ENCODE measurements at regions not wholly inside any gene's neighbourhood (a gene's known extent, or its start where the extent isn't known, plus 50 kb on each side); places are given as distances from the start of the nearest gene placed in this dataset.

GRCh38 chr2:13916066-13916465 is 716.5 kb upstream of the LRATD1 start:
- Histone ChIP-seq H3K4me2 (ENCODE audit: low read depth, low read length, poor library complexity, severe bottlenecking) (no peak overlapping the region), H3K27me3 (ENCODE audit: low read length) (no peaks in the 10 kb centered on the region), H4K20me1 (ENCODE audit: insufficient read depth, low read depth, low read length) (no peaks in the 10 kb centered on the region), H3K79me2 (ENCODE audit: low read length) (no peaks in the 10 kb centered on the region), H3K4me1 (ENCODE audit: low read length) (no peaks in the 10 kb centered on the region), H3K9ac (ENCODE audit: low read length) (no peak overlapping the region), H3K9me2 (replicated peaks; ENCODE audit: insufficient read depth, low read length) (no peaks in the 10 kb centered on the region), H3K27ac (ENCODE audit: low read length) (no peak overlapping the region), H3K4me3 (ENCODE audit: low read length) (no peak overlapping the region), H2AFZ (ENCODE audit: low read length) (no peak overlapping the region), H3K36me3 (ENCODE audit: insufficient read depth, low read length) (no peaks in the 10 kb centered on the region), H3K9me3 (ENCODE audit: low read length) (peaks cover 10% of the 10 kb centered on the region; the same call in 1 of the 2 replicates)
- no peak for DNase-seq

GRCh38 chr2:13917958-13918357 is 714.6 kb upstream of the LRATD1 start:
- no peak overlapping the region for H3K9ac ChIP-seq (ENCODE audit: low read length)
- H3K9me3 ChIP-seq (ENCODE audit: low read length): peaks cover 10% of the 10 kb centered on the region
- no peak for DNase-seq
- no peaks in the 10 kb centered on the region for H3K79me2 ChIP-seq (ENCODE audit: low read length)
- no peaks in the 10 kb centered on the region for H3K36me3 ChIP-seq (ENCODE audit: insufficient read depth, low read length)
- no peaks in the 10 kb centered on the region for H3K4me1 ChIP-seq (ENCODE audit: low read length)
- H3K4me2 ChIP-seq (ENCODE audit: low read depth, low read length, poor library complexity, severe bottlenecking): no peak overlapping the region
- H3K27me3 ChIP-seq (ENCODE audit: low read length): no peaks in the 10 kb centered on the region
- H3K9me2 ChIP-seq (replicated peaks; ENCODE audit: insufficient read depth, low read length): no peaks in the 10 kb centered on the region
- no peak overlapping the region for H3K4me3 ChIP-seq (ENCODE audit: low read length)
- H2AFZ ChIP-seq (ENCODE audit: low read length): no peak overlapping the region
- H3K27ac ChIP-seq (ENCODE audit: low read length): no peak overlapping the region
- no peaks in the 10 kb centered on the region for H4K20me1 ChIP-seq (ENCODE audit: insufficient read depth, low read depth, low read length)

GRCh38 chr2:13919981-13920382 is 712.5 kb upstream of the LRATD1 start:
- H3K4me1 ChIP-seq (ENCODE audit: low read length): no peaks in the 10 kb centered on the region
- no peak overlapping the region for H3K27ac ChIP-seq (ENCODE audit: low read length)
- no peak overlapping the region for H3K4me3 ChIP-seq (ENCODE audit: low read length)
- no peak for DNase-seq
- no peaks in the 10 kb centered on the region for H3K36me3 ChIP-seq (ENCODE audit: insufficient read depth, low read length)
- no peaks in the 10 kb centered on the region for H3K9me2 ChIP-seq (replicated peaks; ENCODE audit: insufficient read depth, low read length)
- H3K79me2 ChIP-seq (ENCODE audit: low read length): no peaks in the 10 kb centered on the region
- H3K9ac ChIP-seq (ENCODE audit: low read length): no peak overlapping the region
- H2AFZ ChIP-seq (ENCODE audit: low read length): no peak overlapping the region
- no peaks in the 10 kb centered on the region for H4K20me1 ChIP-seq (ENCODE audit: insufficient read depth, low read depth, low read length)
- H3K9me3 ChIP-seq (ENCODE audit: low read length): peaks cover 14% of the 10 kb centered on the region
- no peak overlapping the region for H3K4me2 ChIP-seq (ENCODE audit: low read depth, low read length, poor library complexity, severe bottlenecking)
- no peaks in the 10 kb centered on the region for H3K27me3 ChIP-seq (ENCODE audit: low read length)

GRCh38 chr2:13921245-13921644 is 711.3 kb upstream of the LRATD1 start:
- Histone ChIP-seq H3K36me3 (ENCODE audit: insufficient read depth, low read length) (no peaks in the 10 kb centered on the region), H4K20me1 (ENCODE audit: insufficient read depth, low read depth, low read length) (no peaks in the 10 kb centered on the region), H3K4me1 (ENCODE audit: low read length) (no peaks in the 10 kb centered on the region), H3K4me3 (ENCODE audit: low read length) (no peak overlapping the region), H3K79me2 (ENCODE audit: low read length) (no peaks in the 10 kb centered on the region), H3K27me3 (ENCODE audit: low read length) (no peaks in the 10 kb centered on the region), H3K27ac (ENCODE audit: low read length) (no peak overlapping the region), H3K4me2 (ENCODE audit: low read depth, low read length, poor library complexity, severe bottlenecking) (no peak overlapping the region), H2AFZ (ENCODE audit: low read length) (no peak overlapping the region), H3K9ac (ENCODE audit: low read length) (no peak overlapping the region), H3K9me3 (ENCODE audit: low read length) (peaks cover 12% of the 10 kb centered on the region), H3K9me2 (replicated peaks; ENCODE audit: insufficient read depth, low read length) (no peaks in the 10 kb centered on the region)
- DNase-seq: no peak

GRCh38 chr2:13923823-13924222 is 708.7 kb upstream of the LRATD1 start:
- H3K4me1 ChIP-seq (ENCODE audit: low read length): no peaks in the 10 kb centered on the region
- H3K9me2 ChIP-seq (replicated peaks; ENCODE audit: insufficient read depth, low read length): no peaks in the 10 kb centered on the region
- H3K79me2 ChIP-seq (ENCODE audit: low read length): no peaks in the 10 kb centered on the region
- no peak overlapping the region for H3K9ac ChIP-seq (ENCODE audit: low read length)
- H3K4me3 ChIP-seq (ENCODE audit: low read length): no peak overlapping the region
- H3K36me3 ChIP-seq (ENCODE audit: insufficient read depth, low read length): no peaks in the 10 kb centered on the region
- H2AFZ ChIP-seq (ENCODE audit: low read length): no peak overlapping the region
- no peaks in the 10 kb centered on the region for H3K27me3 ChIP-seq (ENCODE audit: low read length)
- peaks cover 13% of the 10 kb centered on the region for H3K9me3 ChIP-seq (ENCODE audit: low read length)
- H3K27ac ChIP-seq (ENCODE audit: low read length): no peak overlapping the region
- no peak for DNase-seq
- H3K4me2 ChIP-seq (ENCODE audit: low read depth, low read length, poor library complexity, severe bottlenecking): no peak overlapping the region
- no peaks in the 10 kb centered on the region for H4K20me1 ChIP-seq (ENCODE audit: insufficient read depth, low read depth, low read length)

- H3K79me2 ChIP-seq (ENCODE audit: low read length): no peaks in the 10 kb centered on the region
- no peaks in the 10 kb centered on the region for H3K4me1 ChIP-seq (ENCODE audit: low read length)
- H3K9me3 ChIP-seq (ENCODE audit: low read length): peaks cover 13% of the 10 kb centered on the region
- H3K27ac ChIP-seq (ENCODE audit: low read length): no peak overlapping the region
- no peaks in the 10 kb centered on the region for H3K36me3 ChIP-seq (ENCODE audit: insufficient read depth, low read length)
- H2AFZ ChIP-seq (ENCODE audit: low read length): no peak overlapping the region
- no peaks in the 10 kb centered on the region for H3K27me3 ChIP-seq (ENCODE audit: low read length)
- H3K9ac ChIP-seq (ENCODE audit: low read length): no peak overlapping the region
- no peaks in the 10 kb centered on the region for H4K20me1 ChIP-seq (ENCODE audit: insufficient read depth, low read depth, low read length)
- no peaks in the 10 kb centered on the region for H3K9me2 ChIP-seq (replicated peaks; ENCODE audit: insufficient read depth, low read length)
- DNase-seq: no peak
- H3K4me2 ChIP-seq (ENCODE audit: low read depth, low read length, poor library complexity, severe bottlenecking): no peak overlapping the region
- H3K4me3 ChIP-seq (ENCODE audit: low read length): no peak overlapping the region
These were observed 690.4 kb upstream of the LRATD1 start for GRCh38 chr2:13942111-13942510.

GRCh38 chr2:13950761-13951160 is 681.8 kb upstream of the LRATD1 start:
- Histone ChIP-seq H3K4me1 (ENCODE audit: low read length) (no peaks in the 10 kb centered on the region), H4K20me1 (ENCODE audit: insufficient read depth, low read depth, low read length) (no peaks in the 10 kb centered on the region), H3K4me2 (ENCODE audit: low read depth, low read length, poor library complexity, severe bottlenecking) (no peak overlapping the region), H3K79me2 (ENCODE audit: low read length) (no peaks in the 10 kb centered on the region), H3K27me3 (ENCODE audit: low read length) (no peaks in the 10 kb centered on the region), H3K9ac (ENCODE audit: low read length) (no peak overlapping the region), H2AFZ (ENCODE audit: low read length) (no peak overlapping the region), H3K27ac (ENCODE audit: low read length) (no peak overlapping the region), H3K36me3 (ENCODE audit: insufficient read depth, low read length) (no peaks in the 10 kb centered on the region), H3K9me2 (replicated peaks; ENCODE audit: insufficient read depth, low read length) (no peaks in the 10 kb centered on the region), H3K9me3 (ENCODE audit: low read length) (peaks cover 10% of the 10 kb centered on the region), H3K4me3 (ENCODE audit: low read length) (no peak overlapping the region)
- no peak for DNase-seq

GRCh38 chr2:13968811-13969210 is 663.7 kb upstream of the LRATD1 start:
- no peak for DNase-seq
- Histone ChIP-seq H4K20me1 (ENCODE audit: insufficient read depth, low read depth, low read length) (no peaks in the 10 kb centered on the region), H3K27ac (ENCODE audit: low read length) (no peak overlapping the region), H3K9me2 (replicated peaks; ENCODE audit: insufficient read depth, low read length) (no peaks in the 10 kb centered on the region), H2AFZ (ENCODE audit: low read length) (no peak overlapping the region), H3K27me3 (ENCODE audit: low read length) (no peaks in the 10 kb centered on the region), H3K4me3 (ENCODE audit: low read length) (no peak overlapping the region), H3K4me1 (ENCODE audit: low read length) (no peaks in the 10 kb centered on the region), H3K9ac (ENCODE audit: low read length) (no peak overlapping the region), H3K4me2 (ENCODE audit: low read depth, low read length, poor library complexity, severe bottlenecking) (no peak overlapping the region), H3K36me3 (ENCODE audit: insufficient read depth, low read length) (no peaks in the 10 kb centered on the region), H3K79me2 (ENCODE audit: low read length) (no peaks in the 10 kb centered on the region), H3K9me3 (ENCODE audit: low read length) (peaks cover 7% of the 10 kb centered on the region; the same call in 1 of the 2 replicates)

All from Karpas-422 (cell line).